22Rv1 (cell line): ENCODE measurements at regions not wholly inside any gene's neighbourhood (a gene's known extent, or its start where the extent isn't known, plus 50 kb on each side); places are given as distances from the start of the nearest gene placed in this dataset.

Source experiments
- ZFX ChIP-seq: fragments of 450-650 bp; IDR thresholded peaks from 2 replicates; pipeline ENCODE4 v1.6.1; 2017; ENCODE audit warnings: antibody characterized with exemption, borderline replicate concordance
- TF ChIP-seq, protein P1 (sequence below): fragments of 450-650 bp; IDR thresholded peaks from 2 replicates; pipeline ENCODE4 v1.5.1; 2017; ENCODE audit warnings: mild to moderate bottlenecking

DNA sequence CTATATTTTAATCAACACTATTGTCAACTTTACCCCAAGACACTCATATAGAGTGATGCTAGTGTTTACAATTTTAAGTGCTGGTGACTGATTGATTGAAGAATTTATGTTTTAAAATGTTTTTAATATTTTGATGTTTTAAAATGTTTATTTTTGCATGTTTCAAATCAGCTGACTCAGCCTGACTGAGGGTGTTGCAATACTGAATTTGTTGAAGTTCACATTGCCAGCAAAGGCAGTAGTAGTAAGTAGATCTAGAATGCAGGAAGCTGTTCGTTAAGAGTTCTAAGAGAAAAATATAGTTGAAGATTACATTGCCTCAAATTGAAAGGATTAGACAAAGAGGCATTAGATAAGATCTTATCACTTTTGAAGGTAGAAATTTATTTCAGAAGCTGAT is 977.6 kb downstream of the IGSF11 start:
- TF ChIP-seq ZFX: no peak
- TF ChIP-seq, protein P1, sequence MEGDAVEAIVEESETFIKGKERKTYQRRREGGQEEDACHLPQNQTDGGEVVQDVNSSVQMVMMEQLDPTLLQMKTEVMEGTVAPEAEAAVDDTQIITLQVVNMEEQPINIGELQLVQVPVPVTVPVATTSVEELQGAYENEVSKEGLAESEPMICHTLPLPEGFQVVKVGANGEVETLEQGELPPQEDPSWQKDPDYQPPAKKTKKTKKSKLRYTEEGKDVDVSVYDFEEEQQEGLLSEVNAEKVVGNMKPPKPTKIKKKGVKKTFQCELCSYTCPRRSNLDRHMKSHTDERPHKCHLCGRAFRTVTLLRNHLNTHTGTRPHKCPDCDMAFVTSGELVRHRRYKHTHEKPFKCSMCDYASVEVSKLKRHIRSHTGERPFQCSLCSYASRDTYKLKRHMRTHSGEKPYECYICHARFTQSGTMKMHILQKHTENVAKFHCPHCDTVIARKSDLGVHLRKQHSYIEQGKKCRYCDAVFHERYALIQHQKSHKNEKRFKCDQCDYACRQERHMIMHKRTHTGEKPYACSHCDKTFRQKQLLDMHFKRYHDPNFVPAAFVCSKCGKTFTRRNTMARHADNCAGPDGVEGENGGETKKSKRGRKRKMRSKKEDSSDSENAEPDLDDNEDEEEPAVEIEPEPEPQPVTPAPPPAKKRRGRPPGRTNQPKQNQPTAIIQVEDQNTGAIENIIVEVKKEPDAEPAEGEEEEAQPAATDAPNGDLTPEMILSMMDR: no peak
